ENCODE measurements at regions not wholly inside any gene's neighbourhood (a gene's known extent, or its start where the extent isn't known, plus 50 kb on each side); places are given as distances from the start of the nearest gene placed in this dataset.

DNA sequence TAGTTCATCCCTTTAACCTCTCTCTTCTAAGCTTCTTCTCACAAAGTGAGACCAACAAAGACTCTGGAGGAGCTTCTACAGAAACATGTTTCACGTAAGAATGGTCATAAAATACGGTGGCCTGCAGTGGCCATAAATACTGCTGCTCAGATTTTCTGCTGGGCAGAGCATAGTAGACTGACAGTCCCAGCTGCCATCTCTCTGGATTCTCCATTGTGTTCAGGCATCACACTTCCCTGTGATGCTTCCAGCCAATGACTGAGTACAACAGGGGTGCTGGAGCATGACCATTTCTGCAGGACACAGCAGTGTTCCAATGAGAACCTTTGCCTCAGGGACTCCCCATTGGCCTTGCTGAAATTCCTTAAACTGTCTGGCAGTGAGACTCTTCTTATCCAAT, 392.6 kb downstream of the MMUT start:
- TF ChIP-seq, protein P1, sequence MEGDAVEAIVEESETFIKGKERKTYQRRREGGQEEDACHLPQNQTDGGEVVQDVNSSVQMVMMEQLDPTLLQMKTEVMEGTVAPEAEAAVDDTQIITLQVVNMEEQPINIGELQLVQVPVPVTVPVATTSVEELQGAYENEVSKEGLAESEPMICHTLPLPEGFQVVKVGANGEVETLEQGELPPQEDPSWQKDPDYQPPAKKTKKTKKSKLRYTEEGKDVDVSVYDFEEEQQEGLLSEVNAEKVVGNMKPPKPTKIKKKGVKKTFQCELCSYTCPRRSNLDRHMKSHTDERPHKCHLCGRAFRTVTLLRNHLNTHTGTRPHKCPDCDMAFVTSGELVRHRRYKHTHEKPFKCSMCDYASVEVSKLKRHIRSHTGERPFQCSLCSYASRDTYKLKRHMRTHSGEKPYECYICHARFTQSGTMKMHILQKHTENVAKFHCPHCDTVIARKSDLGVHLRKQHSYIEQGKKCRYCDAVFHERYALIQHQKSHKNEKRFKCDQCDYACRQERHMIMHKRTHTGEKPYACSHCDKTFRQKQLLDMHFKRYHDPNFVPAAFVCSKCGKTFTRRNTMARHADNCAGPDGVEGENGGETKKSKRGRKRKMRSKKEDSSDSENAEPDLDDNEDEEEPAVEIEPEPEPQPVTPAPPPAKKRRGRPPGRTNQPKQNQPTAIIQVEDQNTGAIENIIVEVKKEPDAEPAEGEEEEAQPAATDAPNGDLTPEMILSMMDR (conservative IDR thresholded peaks at IDR 0.05 in 1 of 2, IDR thresholded peaks at IDR 0.05 in 1 of 2; ENCODE audit: extremely low read depth in 1 of 2, insufficient read depth in 1 of 2, low read depth in 1 of 2, low read length in 2 of 2), result no peak
- no peak for TF ChIP-seq EZH2 (IDR thresholded peaks at IDR 0.05; ENCODE audit: borderline replicate concordance, low read length)

Data from mammary epithelial cell (primary cell).